ENCODE measurements at regions not wholly inside any gene's neighbourhood (a gene's known extent, or its start where the extent isn't known, plus 50 kb on each side); places are given as distances from the start of the nearest gene placed in this dataset.

- Histone ChIP-seq H3K4me1 (ENCODE audit: low read length) (no peaks in the 10 kb centered on the region), H3K9me2 (replicated peaks; ENCODE audit: insufficient read depth, low read length) (no peaks in the 10 kb centered on the region), H3F3A (ENCODE audit: insufficient read depth, low read length) (no peaks in the 10 kb centered on the region), H3K4me3 (ENCODE audit: low read length) (no peak overlapping the region), H3K4me2 (ENCODE audit: low read depth, low read length) (no peak overlapping the region), H3K27me3 (replicated peaks; ENCODE audit: insufficient read depth, low read length) (no peaks in the 10 kb centered on the region), H3K9ac (ENCODE audit: low read length) (no peak overlapping the region), H3K36me3 (replicated peaks; ENCODE audit: insufficient read depth, low read length) (no peaks in the 10 kb centered on the region), H4K20me1 (ENCODE audit: insufficient read depth, low read length) (no peaks in the 10 kb centered on the region), H2AFZ (ENCODE audit: low read length) (no peak overlapping the region), H3K27ac (ENCODE audit: low read length) (no peak overlapping the region), H3K9me3 (replicated peaks; ENCODE audit: insufficient read depth, low read length) (no peaks in the 10 kb centered on the region), H3K79me2 (ENCODE audit: low read length) (no peaks in the 10 kb centered on the region)
- no peak for TF ChIP-seq EZH2 (optimal IDR thresholded peaks at IDR 0.05; ENCODE audit: low read depth, low read length)
- no peak for DNase-seq
Observed at GRCh38 chr4:10167201-10167600, 50.6 kb upstream of the WDR1 start.
